Stomach (tissue), 8 donors: ENCODE measurements at regions not wholly inside any gene's neighbourhood (a gene's known extent, or its start where the extent isn't known, plus 50 kb on each side); places are given as distances from the start of the nearest gene placed in this dataset.

ENCODE experiments used
- DNase-seq, 2 donors: peaks; one replicate each; pipeline versions ENCODE4 v3.0.0 to v3.0.0-alpha.2; 2013 to 2019
- H3K27ac ChIP-seq, 5 donors: fragments of 200-600 bp in 4 of 5; sonication (generic) in 4 of 5; one replicate each; pipeline ENCODE4 v1.5.1; 2013 to 2019; ENCODE audit warnings: mild to moderate bottlenecking in 1 of 5, moderate library complexity in 1 of 5
- H3K27me3 ChIP-seq, 3 donors: fragments of 200-600 bp; sonication (generic); one replicate each; pipeline ENCODE4 v1.5.1; 2017 to 2019; ENCODE audit warnings: mixed run types in 1 of 3
- H3K36me3 ChIP-seq, 4 donors: fragments of 200-600 bp; sonication (generic); 1 replicate in 3 of 4; 2 replicates in 1 of 4; pipeline ENCODE4 v1.5.1; 2016 to 2019
- H3K4me1 ChIP-seq, 4 donors: fragments of 200-600 bp; sonication (generic); one replicate each; pipeline ENCODE4 v1.5.1; 2016 to 2019
- H3K4me3 ChIP-seq, 4 donors: fragments of 200-600 bp; sonication (generic) in 3 of 4; one replicate each; pipeline ENCODE4 v1.5.1; 2016 to 2019; ENCODE audit warnings: mild to moderate bottlenecking in 1 of 4
- H3K9me3 ChIP-seq, 4 donors: fragments of 200-600 bp; sonication (generic); one replicate each; pipeline ENCODE4 v1.5.1; 2016 to 2019
- CTCF ChIP-seq, 7 experiments: fragments of 450-650 bp in 4 of 7; fragments of 200-600 bp in 3 of 7; sonication (generic) in 3 of 7; IDR thresholded peaks; one replicate each; pipeline ENCODE4 v1.5.1; 2016 to 2019; ENCODE audit warnings: antibody characterized with exemption in 7 of 7, control low read depth in 2 of 7, mild to moderate bottlenecking in 1 of 7
- EP300 ChIP-seq: sonication (generic); formaldehyde crosslinking; IDR thresholded peaks from one replicate; pipeline ENCODE4 v1.6.1; 2017; ENCODE audit warnings: antibody characterized with exemption
- POLR2A ChIP-seq, 4 donors: fragments of 450-650 bp; IDR thresholded peaks; one replicate each; pipeline ENCODE4 v1.6.1; 2016; ENCODE audit warnings: antibody characterized with exemption in 4 of 4, control low read depth in 2 of 4, mild to moderate bottlenecking in 1 of 4, moderate library complexity in 1 of 4
- POLR2AphosphoS5 ChIP-seq, 3 donors: sonication (generic); formaldehyde crosslinking; IDR thresholded peaks; one replicate each; pipeline ENCODE4 v1.6.1; 2016; ENCODE audit warnings: antibody characterized with exemption in 3 of 3
- WGBS, 5 donors: extraction: QIAGEN DNeasy Blood & Tissue Kit in 3 of 5; methylation state at CpG; one replicate each; pipeline versions ENCODE4 v1.1.5 to v1.1.7; 2013 to 2018; 5-methylcytosine and 5-hydroxymethylcytosine counted together
- intact Hi-C: fragments of 100-400 bp; cut with DNase I; formaldehyde crosslinking; loops from one replicate; pipeline ENCODE4 v1.15.1; 2023; ENCODE audit warnings: low total_unique reads
- donor health status: healthy with polysubstance abuse.
- donor health status: Bipolar disorder and iron deficiency.
- donor health status: healthy.

GRCh38 chr15:39404767-39405181, 176.1 kb upstream of the THBS1 start:
- Histone ChIP-seq H3K27me3 (no peaks in the 10 kb centered on the region), H3K27ac (peak overlapping the region in 1 of 5 donors; percentile 22), H3K9me3 (no peaks in the 10 kb centered on the region), H3K4me3 (no peak overlapping the region), H3K4me1 (peaks cover 0 to 12% (median 7%) of the 10 kb centered on the region in 4 donors), H3K36me3 (no peaks in the 10 kb centered on the region)
- no peak for DNase-seq
- intact Hi-C loops: no loop called here
- no peak for TF ChIP-seq POLR2A (IDR thresholded peaks at IDR 0.05)
- peak in 1 of 3 donors; percentile 36 for TF ChIP-seq POLR2AphosphoS5 (IDR thresholded peaks at IDR 0.05)
- WGBS, 5 donors: 70 to 90% (median 80%) methylated on average over 5 of the region's 5 CpGs

GRCh38 chr15:39406485-39406884, 174.4 kb upstream of the THBS1 start:
- WGBS, 5 donors: 88 to 93% (median 92%) methylated on average over 6 of the region's 6 CpGs
- intact Hi-C loops: no loop called here
- H3K27ac ChIP-seq: no peak overlapping the region

GRCh38 chr15:39407116-39407515, 173.8 kb upstream of the THBS1 start:
- Histone ChIP-seq H3K27ac (no peak overlapping the region), H3K4me1 (peaks cover 0 to 12% (median 7%) of the 10 kb centered on the region in 4 donors), H3K36me3 (no peaks in the 10 kb centered on the region), H3K9me3 (no peaks in the 10 kb centered on the region), H3K4me3 (no peak overlapping the region), H3K27me3 (no peaks in the 10 kb centered on the region)
- DNase-seq: peak in 1 of 2 donors; percentile 22
- WGBS, 5 donors: 94 to 97% (median 96%) methylated on average over 2 of the region's 2 CpGs
- TF ChIP-seq POLR2A (IDR thresholded peaks at IDR 0.05) (no peak), CTCF (IDR thresholded peaks at IDR 0.05) (no peak), POLR2AphosphoS5 (IDR thresholded peaks at IDR 0.05) (no peak), EP300 (no peak)
- intact Hi-C loops: no loop called here

More at GRCh38 chr15:39406485-39406884, 174.4 kb upstream of the THBS1 start:
- H3K4me1 ChIP-seq: peaks cover 0 to 12% (median 7%) of the 10 kb centered on the region in 4 donors
- H3K4me3 ChIP-seq: no peak overlapping the region
- no peak for DNase-seq
- no peak for TF ChIP-seq CTCF (IDR thresholded peaks at IDR 0.05)
- no peak for TF ChIP-seq EP300
- no peak for TF ChIP-seq POLR2A (IDR thresholded peaks at IDR 0.05)
- TF ChIP-seq POLR2AphosphoS5 (IDR thresholded peaks at IDR 0.05): no peak
- no peaks in the 10 kb centered on the region for H3K27me3 ChIP-seq
- no peaks in the 10 kb centered on the region for H3K36me3 ChIP-seq
- H3K9me3 ChIP-seq: no peaks in the 10 kb centered on the region

- intact Hi-C loops: no loop called here
- no peaks in the 10 kb centered on the region for H3K4me1 ChIP-seq
- no peaks in the 10 kb centered on the region for H3K27me3 ChIP-seq
- no peak for TF ChIP-seq CTCF (IDR thresholded peaks at IDR 0.05)
- TF ChIP-seq POLR2A (IDR thresholded peaks at IDR 0.05): no peak
- TF ChIP-seq EP300: no peak
- no peak for TF ChIP-seq POLR2AphosphoS5 (IDR thresholded peaks at IDR 0.05)
- DNase-seq: no peak
- 91 to 97% (median 94%) methylated on average over 2 of the region's 2 CpGs for WGBS, 5 donors
- H3K4me3 ChIP-seq: no peak overlapping the region
- no peak overlapping the region for H3K27ac ChIP-seq
- H3K9me3 ChIP-seq: no peaks in the 10 kb centered on the region
- no peaks in the 10 kb centered on the region for H3K36me3 ChIP-seq
Observed at GRCh38 chr15:39409876-39410530, 170.9 kb upstream of the THBS1 start.
